OCI-LY3 (cell line): ENCODE measurements at regions not wholly inside any gene's neighbourhood (a gene's known extent, or its start where the extent isn't known, plus 50 kb on each side); places are given as distances from the start of the nearest gene placed in this dataset.

Experiments used
- EZH2phosphoT487 ChIP-seq: fragments of 200-600 bp; shearing (Covaris generic); IDR thresholded peaks from 2 replicates; pipeline ENCODE4 v1.6.1; 2018; ENCODE audit warnings: antibody characterized with exemption, mixed run types, low read depth
- TF ChIP-seq, protein P1 (sequence below): fragments of 200-600, 300-600 bp; sonication (generic); IDR thresholded peaks from 2 replicates; pipeline ENCODE4 v1.5.1; 2014; ENCODE audit warnings: antibody characterized with exemption, low read length, low read depth

GRCh38 chr3:82743196-82743595 is 981.8 kb upstream of the GBE1 start:
- TF ChIP-seq, protein P1, sequence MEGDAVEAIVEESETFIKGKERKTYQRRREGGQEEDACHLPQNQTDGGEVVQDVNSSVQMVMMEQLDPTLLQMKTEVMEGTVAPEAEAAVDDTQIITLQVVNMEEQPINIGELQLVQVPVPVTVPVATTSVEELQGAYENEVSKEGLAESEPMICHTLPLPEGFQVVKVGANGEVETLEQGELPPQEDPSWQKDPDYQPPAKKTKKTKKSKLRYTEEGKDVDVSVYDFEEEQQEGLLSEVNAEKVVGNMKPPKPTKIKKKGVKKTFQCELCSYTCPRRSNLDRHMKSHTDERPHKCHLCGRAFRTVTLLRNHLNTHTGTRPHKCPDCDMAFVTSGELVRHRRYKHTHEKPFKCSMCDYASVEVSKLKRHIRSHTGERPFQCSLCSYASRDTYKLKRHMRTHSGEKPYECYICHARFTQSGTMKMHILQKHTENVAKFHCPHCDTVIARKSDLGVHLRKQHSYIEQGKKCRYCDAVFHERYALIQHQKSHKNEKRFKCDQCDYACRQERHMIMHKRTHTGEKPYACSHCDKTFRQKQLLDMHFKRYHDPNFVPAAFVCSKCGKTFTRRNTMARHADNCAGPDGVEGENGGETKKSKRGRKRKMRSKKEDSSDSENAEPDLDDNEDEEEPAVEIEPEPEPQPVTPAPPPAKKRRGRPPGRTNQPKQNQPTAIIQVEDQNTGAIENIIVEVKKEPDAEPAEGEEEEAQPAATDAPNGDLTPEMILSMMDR: no peak
- no peak for TF ChIP-seq EZH2phosphoT487
